RWPE1 (cell line): ENCODE measurements at regions not wholly inside any gene's neighbourhood (a gene's known extent, or its start where the extent isn't known, plus 50 kb on each side); places are given as distances from the start of the nearest gene placed in this dataset.

Experiments
- CTCF ChIA-PET: fragments of 350-600 bp; sonication (Branson Sonifier 250); formaldehyde crosslinking; extraction: SDS; loops from one replicate; lab custom pipeline; 2021; lab: Yijun Ruan, JAX
- POLR2A ChIA-PET: fragments of 400-600 bp; formaldehyde crosslinking; extraction: SDS; loops from one replicate; lab custom pipeline; 2020; ENCODE audit warnings: antibody characterized with exemption; ENCODE audit not compliant: low non-redundant PET; lab: Yijun Ruan, JAX
- DNase-seq: peaks from one replicate; pipeline ENCODE4 v3.0.0; 2012; ENCODE audit warnings: low spot score
- H3K27ac ChIP-seq: fragments of 450-650 bp; 2 replicates; pipeline ENCODE4 v1.5.1; 2017
- CTCF ChIP-seq: fragments of 450-650 bp; conservative IDR thresholded peaks from 2 replicates; pipeline ENCODE4 v1.5.1; 2017; ENCODE audit warnings: low read depth, mild to moderate bottlenecking

- CTCF ChIA-PET, result no interaction called here
- no peak overlapping the region for H3K27ac ChIP-seq
- no peak for TF ChIP-seq CTCF
- DNase-seq, result peak; percentile 75
- POLR2A ChIA-PET, result no interaction called here
Measured at GRCh38 chr12:59452259-59452658, 143.6 kb upstream of the SLC16A7 start.

GRCh38 chr12:59446116-59446515 is 149.7 kb upstream of the SLC16A7 start:
- DNase-seq, result no peak
- TF ChIP-seq CTCF, result no peak
- ChIA-PET CTCF (interaction anchor here (1.1 kb wide), 1 partner anchor 12 kb away, joined by 4 read pairs; no protein-coding TSS in a partner anchor), POLR2A (no interaction called here)
- H3K27ac ChIP-seq, result no peak overlapping the region

GRCh38 chr12:59444932-59445331 is 150.9 kb upstream of the SLC16A7 start:
- no peak for TF ChIP-seq CTCF
- no peak overlapping the region for H3K27ac ChIP-seq
- ChIA-PET POLR2A (no interaction called here), CTCF (interaction anchor here (0.5 kb wide), 1 partner anchor 1095 kb away, joined by 3 read pairs; no protein-coding TSS in a partner anchor)
- DNase-seq, result no peak

- TF ChIP-seq CTCF, result no peak
- no peak overlapping the region for H3K27ac ChIP-seq
- DNase-seq, result no peak
- POLR2A ChIA-PET, result no interaction called here
- CTCF ChIA-PET, result no interaction called here
Measured at GRCh38 chr12:59432057-59432456, 163.8 kb upstream of the SLC16A7 start.

- CTCF ChIA-PET, result interaction anchor here (0.7 kb wide), 1 partner anchor 1108 kb away, joined by 3 read pairs; no protein-coding TSS in a partner anchor
- peak; percentile 37 for TF ChIP-seq CTCF
- H3K27ac ChIP-seq, result no peak overlapping the region
- no peak for DNase-seq
- POLR2A ChIA-PET, result no interaction called here
Measured at GRCh38 chr12:59431266-59431665, 164.6 kb upstream of the SLC16A7 start.

- no peak for TF ChIP-seq CTCF
- DNase-seq, result no peak
- CTCF ChIA-PET, result interaction anchor here (0.7 kb wide), 2 partner anchors 40 to 1418 kb away, joined by 3 to 4 read pairs; no protein-coding TSS in a partner anchor
- H3K27ac ChIP-seq, result no peak overlapping the region
- POLR2A ChIA-PET, result no interaction called here
Measured at GRCh38 chr12:59429766-59430165, 166.1 kb upstream of the SLC16A7 start.
